Left colon (tissue), 2 donors: ENCODE measurements at regions not wholly inside any gene's neighbourhood (a gene's known extent, or its start where the extent isn't known, plus 50 kb on each side); places are given as distances from the start of the nearest gene placed in this dataset.
"Not testable (repeated sequence)": the region's sequence is repeated elsewhere in the genome, so short reads cannot be mapped to it uniquely, and the experiment has no call there.

Experiments used
- ATAC-seq: fragments of 200-7000 bp; cut with Tn5 transposase; one replicate; pipeline ENCODE4 v1.9.1; 2020; ENCODE audit warnings: mild to moderate bottlenecking, moderate library complexity
- DNase-seq, 2 donors: peaks; one replicate each; pipeline ENCODE4 v3.0.0-alpha.2; 2020
- intact Hi-C, 2 donors: fragments of 100-400 bp; cut with DNase I in 1 of 2; cut with micrococcal nuclease in 1 of 2; formaldehyde crosslinking; loops; one replicate each; pipeline versions ENCODE4 v1.11.2 to v1.14.0; 2022; cut with DNase I, micrococcal nuclease
- donor health status: DM: no; HTN: no; CAD: no.
- donor health status: DM: yes; HTN: yes; CAD: no.

DNA sequence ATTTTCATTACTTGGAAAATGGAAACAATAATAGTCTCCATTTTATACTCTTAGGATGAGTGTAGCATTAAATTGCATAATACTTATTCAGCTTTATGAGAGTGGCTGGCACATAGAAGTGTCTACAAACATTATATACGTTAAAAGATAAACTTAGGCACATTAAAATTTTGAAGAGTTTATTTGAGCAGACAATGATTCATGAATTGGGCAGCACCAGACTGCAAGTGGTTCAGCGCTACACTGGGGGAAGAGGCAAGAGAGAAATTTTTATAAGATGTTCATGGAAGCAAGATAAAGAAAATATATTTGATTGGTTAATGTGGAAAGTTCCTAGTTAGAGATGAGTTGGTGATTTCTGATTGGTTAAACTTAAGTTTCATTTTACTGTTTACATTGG, 243.7 kb downstream of the RASEF start:
- intact Hi-C loops: no loop called here
- DNase-seq (no peak), ATAC-seq (no peak)

- no peak for ATAC-seq
- no peak for DNase-seq
- intact Hi-C loops: no loop called here
These were observed 242.8 kb downstream of the RASEF start for GRCh38 chr9:82820186-82820585.

DNA sequence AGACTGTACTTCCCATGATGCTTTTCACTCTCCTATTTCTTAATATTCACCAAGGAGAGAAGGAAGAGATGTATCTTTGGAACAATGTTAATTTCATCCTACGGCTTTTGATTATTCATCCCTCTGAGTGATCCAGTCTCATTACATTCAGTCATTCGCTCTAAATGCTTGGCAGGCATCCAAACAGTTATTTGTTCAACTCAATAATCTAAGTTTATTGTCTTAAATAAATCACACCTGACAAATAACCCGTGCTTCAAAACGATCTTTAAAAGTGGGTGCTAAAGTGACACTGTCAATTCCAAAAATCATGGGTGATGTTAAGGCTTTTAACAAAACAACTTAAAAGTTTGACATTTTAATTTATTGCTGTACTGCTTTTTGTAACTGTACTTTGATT, 233.1 kb downstream of the RASEF start:
- DNase-seq (no peak), ATAC-seq (peak; percentile 51)
- intact Hi-C loops: no loop called here

- ATAC-seq (no peak), DNase-seq (no peak)
- intact Hi-C loops: no loop called here
These were observed 197.4 kb downstream of the RASEF start for GRCh38 chr9:82865524-82865923.

DNA sequence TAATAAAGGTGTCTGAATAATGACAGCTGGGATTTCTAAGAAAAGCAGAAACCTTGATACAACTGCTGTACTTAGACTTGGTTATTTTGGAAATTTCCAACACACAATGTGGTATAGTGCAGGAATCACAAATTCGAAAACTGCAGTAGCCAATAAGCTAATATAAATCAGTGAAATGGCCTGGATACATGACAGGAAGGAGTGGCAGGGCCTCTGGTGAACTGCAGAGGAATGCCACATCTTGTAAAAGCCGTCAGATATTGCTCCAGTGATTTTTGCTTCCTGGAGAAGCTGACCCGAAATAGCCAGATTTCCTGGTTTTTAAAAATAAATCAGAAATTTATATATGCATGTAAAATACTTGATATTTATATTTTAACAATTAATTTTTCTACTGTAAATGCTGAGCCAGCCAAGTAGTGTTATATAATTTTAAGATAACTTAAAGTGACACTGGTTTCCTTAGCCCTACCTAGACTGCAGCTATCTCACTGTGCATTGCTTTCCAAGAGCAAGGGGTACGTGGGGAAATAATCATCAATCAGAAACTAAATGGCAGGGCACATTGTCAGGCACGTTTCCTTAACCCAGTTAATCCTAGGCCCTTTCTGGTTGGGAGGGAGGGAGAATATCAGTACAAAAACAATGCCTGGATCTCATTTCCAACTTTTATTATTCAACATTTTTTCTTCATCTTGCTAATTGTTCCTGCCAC, 182.4 kb downstream of the RASEF start:
- ATAC-seq: peak; percentile 86

GRCh38 chr9:82882138-82882537, 180.8 kb downstream of the RASEF start:
- intact Hi-C loops: no loop called here
- no peak for DNase-seq
- ATAC-seq: no peak

More for the DNA sequence above, 182.4 kb downstream of the RASEF start:
- intact Hi-C loops: no loop called here
- DNase-seq: peak in 1 of 2 donors; percentile 9

DNA sequence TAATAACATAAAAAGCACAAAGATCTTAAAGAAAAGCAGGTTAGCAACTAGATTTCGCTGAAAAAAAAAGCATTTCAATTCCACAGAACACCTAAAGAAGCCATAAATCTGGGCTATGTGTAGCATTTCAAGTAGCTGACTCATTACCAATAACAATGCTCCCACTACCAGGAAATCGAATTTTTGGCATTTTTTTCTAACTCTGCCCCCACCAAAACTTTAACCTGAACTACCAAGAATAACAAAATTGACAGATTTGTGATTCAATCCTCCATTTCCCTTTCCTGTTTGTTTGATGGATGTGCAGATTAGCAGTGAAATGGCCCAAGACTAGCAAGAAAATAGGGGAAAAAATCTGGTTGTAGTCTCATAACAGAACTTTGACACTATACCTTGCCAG, 180.2 kb downstream of the RASEF start:
- intact Hi-C loops: no loop called here

DNA sequence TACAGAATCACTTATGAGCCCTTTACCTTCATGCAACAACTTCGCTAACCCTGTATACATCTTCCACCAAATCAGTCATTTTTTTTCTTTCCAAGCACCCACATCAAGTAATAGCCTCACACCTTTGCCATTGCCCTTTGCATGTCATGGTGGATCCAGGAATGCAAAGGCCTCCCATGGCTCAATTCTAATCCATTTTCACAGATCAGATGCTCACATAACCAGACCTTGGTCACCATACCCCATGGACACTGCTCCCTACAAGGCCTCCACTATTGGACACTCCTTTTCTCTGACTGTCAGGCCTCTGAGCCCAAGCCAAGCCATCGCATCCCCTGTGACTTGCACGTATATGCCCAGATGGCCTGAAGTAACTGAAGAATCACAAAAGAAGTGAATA, 179.5 kb downstream of the RASEF start:
- DNase-seq: no peak
- intact Hi-C loops: no loop called here
- no peak for ATAC-seq

More for the DNA sequence above, 180.2 kb downstream of the RASEF start:
- ATAC-seq (no peak), DNase-seq (no peak)

DNA sequence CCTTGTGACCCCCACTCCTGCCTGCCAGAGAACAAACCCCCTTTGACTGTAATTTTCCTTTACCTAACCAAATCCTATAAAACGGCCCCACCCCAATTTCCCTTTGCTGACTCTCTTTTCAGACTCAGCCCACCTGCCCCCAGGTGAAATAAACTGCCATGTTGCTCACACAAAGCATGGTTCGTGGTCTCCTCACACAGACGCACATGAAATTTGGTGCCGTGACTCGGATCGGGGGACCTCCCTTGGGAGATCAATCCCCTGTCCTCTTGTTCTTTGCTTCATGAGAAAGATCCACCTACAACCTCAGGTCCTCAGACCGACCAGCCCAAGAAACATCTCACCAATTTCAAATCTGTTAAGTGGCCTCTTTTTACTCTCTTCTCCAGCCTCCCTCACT, 179.0 kb downstream of the RASEF start:
- ATAC-seq, DNase-seq, intact Hi-C loops: not testable (repeated sequence)

GRCh38 chr9:82890401-82890800, 172.5 kb downstream of the RASEF start:
- intact Hi-C loops: no loop called here
- no peak for ATAC-seq

GRCh38 chr9:82890865-82891264, 172.1 kb downstream of the RASEF start:
- intact Hi-C loops: no loop called here
- ATAC-seq (no peak), DNase-seq (no peak)

More at GRCh38 chr9:82890401-82890800, 172.5 kb downstream of the RASEF start:
- no peak for DNase-seq

- DNase-seq (no peak), ATAC-seq (no peak)
These were observed 171.6 kb downstream of the RASEF start for GRCh38 chr9:82891321-82891720.

GRCh38 chr9:82893549-82893948, 169.4 kb downstream of the RASEF start:
- DNase-seq (no peak), ATAC-seq (no peak)
- intact Hi-C loops: no loop called here

More at GRCh38 chr9:82891321-82891720, 171.6 kb downstream of the RASEF start:
- intact Hi-C loops: no loop called here

GRCh38 chr9:82894548-82894947, 168.4 kb downstream of the RASEF start:
- intact Hi-C loops: no loop called here
- DNase-seq: no peak
- ATAC-seq: no peak

DNA sequence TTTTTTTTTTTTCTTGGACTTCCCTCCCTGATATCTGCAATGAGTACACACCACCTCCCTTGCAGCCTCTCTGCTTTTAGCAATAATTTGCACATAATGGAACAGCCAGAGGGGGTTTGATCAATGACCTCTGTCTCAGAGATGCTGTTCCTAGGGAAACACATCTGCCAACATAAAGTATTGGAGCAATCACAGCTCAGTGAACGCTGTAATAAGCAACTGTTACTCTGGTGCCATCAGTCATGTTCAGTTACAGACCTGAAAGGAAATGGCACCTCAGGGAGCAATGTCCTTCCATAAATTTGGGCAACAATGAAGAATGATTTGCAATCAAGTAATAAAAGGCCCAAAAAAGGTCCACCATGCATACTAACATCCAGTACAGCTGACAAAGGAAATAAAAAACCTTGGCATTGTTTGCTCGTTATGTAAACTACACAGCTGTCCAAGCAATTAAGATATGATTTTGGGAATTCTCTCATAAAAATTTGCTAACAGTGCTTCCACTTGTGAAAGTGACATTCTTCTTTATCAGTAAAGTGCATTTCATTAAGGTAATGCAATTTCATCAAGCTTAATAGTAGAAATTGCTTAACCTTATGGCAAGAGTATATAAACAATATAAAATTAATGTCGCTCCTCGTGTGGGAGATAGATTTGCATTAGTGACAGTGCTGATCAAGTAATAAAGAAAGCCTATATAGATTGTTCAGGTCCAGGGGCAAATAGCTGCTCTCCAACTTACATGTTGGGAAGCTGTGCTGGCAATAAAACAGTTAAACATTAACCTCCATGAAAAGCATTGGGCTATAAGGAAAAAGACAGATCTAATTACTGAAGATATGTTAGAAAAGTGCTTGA, 167.8 kb downstream of the RASEF start:
- intact Hi-C loops: no loop called here
- ATAC-seq (peak; percentile 90), DNase-seq (peak; percentile 5 to 32)

DNA sequence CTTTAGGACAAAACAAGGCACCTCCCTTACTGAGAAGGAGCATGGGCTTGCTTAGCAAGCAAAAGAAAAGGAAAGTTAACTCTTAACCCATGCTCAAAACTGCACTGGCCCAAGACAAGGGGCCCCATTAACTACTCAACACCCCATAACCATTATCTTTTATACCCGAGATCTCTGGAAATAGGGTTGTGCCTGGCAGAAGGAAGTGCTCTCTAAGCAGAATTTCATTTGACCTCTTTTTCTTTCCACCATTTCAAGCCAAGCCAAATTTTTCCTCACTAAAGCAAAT, 167.2 kb downstream of the RASEF start:
- DNase-seq: peak in 1 of 2 donors; percentile 6
- intact Hi-C loops: no loop called here

GRCh38 chr9:82903503-82903902, 159.4 kb downstream of the RASEF start:
- no peak for ATAC-seq
- intact Hi-C loops: no loop called here
- no peak for DNase-seq

More for the DNA sequence above, 167.2 kb downstream of the RASEF start:
- ATAC-seq: no peak

GRCh38 chr9:82911996-82912395, 150.9 kb downstream of the RASEF start:
- intact Hi-C loops: no loop called here
- ATAC-seq (no peak), DNase-seq (no peak)

DNA sequence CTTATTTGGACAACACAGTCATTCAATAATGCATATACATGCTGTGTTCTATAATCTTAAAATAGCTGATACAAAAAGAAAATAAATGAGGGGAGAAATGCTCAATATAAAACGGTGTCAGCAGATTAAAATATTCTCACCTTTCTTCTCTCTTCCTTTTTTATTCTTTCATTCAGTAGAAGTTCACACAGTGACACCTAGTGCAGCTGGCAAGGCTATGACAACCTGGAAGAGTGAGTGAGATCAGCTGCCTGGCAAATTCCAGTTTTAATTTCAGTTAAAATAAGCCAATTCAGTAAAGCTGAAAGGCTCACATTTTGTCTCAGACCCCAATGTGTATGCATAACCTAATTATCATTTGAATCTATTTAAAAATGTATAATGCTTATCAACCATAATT, 150.3 kb downstream of the RASEF start:
- intact Hi-C loops: no loop called here
- DNase-seq (no peak), ATAC-seq (peak; percentile 57)

DNA sequence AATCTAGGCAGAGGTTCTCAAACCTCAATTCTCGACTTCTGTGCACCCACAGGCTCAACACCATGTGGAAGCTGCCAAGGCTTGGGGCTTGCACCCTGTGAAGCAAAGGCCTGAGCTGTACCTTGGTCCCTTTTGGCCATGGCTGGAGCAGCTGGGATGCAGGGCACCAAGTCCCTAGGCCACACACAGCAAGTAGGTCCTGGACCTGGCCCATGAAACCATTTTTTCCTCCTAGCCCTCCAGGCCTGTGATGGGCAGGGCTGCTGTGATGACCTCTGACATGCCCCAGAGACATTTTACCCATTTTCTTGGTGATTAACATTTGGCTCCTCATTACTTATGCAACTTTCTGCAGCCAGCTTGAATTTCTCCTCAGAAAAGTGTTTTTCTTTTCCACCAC, 146.7 kb downstream of the RASEF start:
- ATAC-seq, DNase-seq, intact Hi-C loops: not testable (repeated sequence)
